RWPE2 (cell line): ENCODE measurements at regions not wholly inside any gene's neighbourhood (a gene's known extent, or its start where the extent isn't known, plus 50 kb on each side); places are given as distances from the start of the nearest gene placed in this dataset.

Experiments
- ATAC-seq: fragments of 200-7000 bp; cut with Tn5 transposase; 3 replicates; pipeline ENCODE4 v1.9.1; 2021; ENCODE audit warnings: low read depth
- DNase-seq: peaks from one replicate; pipeline ENCODE4 v3.0.0-alpha.2; 2020; ENCODE audit warnings: low spot score
- H3K27ac ChIP-seq: fragments of 450-650 bp; 2 replicates; pipeline ENCODE4 v1.5.1; 2017; ENCODE audit warnings: mild to moderate bottlenecking; ENCODE audit not compliant: poor library complexity, severe bottlenecking
- H3K27me3 ChIP-seq: fragments of 250-450 bp; sonication (Bioruptor Pico); 2 replicates; pipeline ENCODE4 v1.5.1; 2021; ENCODE audit warnings: mild to moderate bottlenecking, moderate library complexity; ENCODE audit not compliant: insufficient read depth, poor library complexity, severe bottlenecking
- H3K36me3 ChIP-seq: fragments of 250-450 bp; sonication (Bioruptor Pico); 2 replicates; pipeline ENCODE4 v1.5.1; 2020; ENCODE audit warnings: low read depth, mild to moderate bottlenecking, moderate library complexity
- H3K4me1 ChIP-seq: fragments of 250-450 bp; sonication (Bioruptor Pico); 2 replicates; pipeline ENCODE4 v1.5.1; 2021; ENCODE audit warnings: mild to moderate bottlenecking, moderate library complexity; ENCODE audit not compliant: insufficient read depth, poor library complexity, severe bottlenecking
- H3K4me3 ChIP-seq: fragments of 250-450 bp; sonication (Bioruptor Pico); 2 replicates; pipeline ENCODE4 v1.5.1; 2021; ENCODE audit warnings: mild to moderate bottlenecking, moderate library complexity; ENCODE audit not compliant: severe bottlenecking
- H3K9me3 ChIP-seq: fragments of 250-450 bp; sonication (Bioruptor Pico); 2 replicates; pipeline ENCODE4 v1.5.1; 2021; ENCODE audit warnings: mild to moderate bottlenecking, moderate library complexity; ENCODE audit not compliant: severe bottlenecking
- TF ChIP-seq, protein P1 (sequence below): fragments of 450-650 bp; IDR thresholded peaks from one replicate; pipeline ENCODE4 v1.5.1; 2017; ENCODE audit warnings: mild to moderate bottlenecking, moderate library complexity; ENCODE audit not compliant: poor library complexity, severe bottlenecking

DNA sequence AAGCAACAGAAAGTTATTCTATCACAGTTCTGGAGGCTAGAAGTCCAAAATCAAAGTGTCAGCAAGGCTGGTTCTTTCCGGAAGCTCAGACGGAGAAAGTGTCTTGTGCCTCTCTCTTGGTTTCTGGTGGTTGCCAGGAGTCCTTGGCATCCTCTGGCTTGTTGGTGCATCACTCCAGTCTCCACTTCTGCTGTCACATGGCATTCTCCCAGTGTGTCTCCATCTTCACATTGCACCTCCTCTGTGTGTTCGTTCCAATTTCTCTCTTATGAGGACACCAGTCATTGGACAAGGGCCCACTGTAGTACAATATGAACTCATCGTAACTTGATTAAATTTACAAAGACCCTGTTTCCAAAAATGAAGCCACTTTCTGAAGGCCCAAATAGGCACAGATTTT is 175.4 kb upstream of the ATP5MC3 start:
- no peaks in the 10 kb centered on the region for H3K4me1 ChIP-seq
- H3K4me3 ChIP-seq, result no peak overlapping the region
- ATAC-seq (no peak), DNase-seq (no peak)
- H3K36me3 ChIP-seq, result no peaks in the 10 kb centered on the region
- H3K9me3 ChIP-seq, result no peaks in the 10 kb centered on the region
- TF ChIP-seq, protein P1, sequence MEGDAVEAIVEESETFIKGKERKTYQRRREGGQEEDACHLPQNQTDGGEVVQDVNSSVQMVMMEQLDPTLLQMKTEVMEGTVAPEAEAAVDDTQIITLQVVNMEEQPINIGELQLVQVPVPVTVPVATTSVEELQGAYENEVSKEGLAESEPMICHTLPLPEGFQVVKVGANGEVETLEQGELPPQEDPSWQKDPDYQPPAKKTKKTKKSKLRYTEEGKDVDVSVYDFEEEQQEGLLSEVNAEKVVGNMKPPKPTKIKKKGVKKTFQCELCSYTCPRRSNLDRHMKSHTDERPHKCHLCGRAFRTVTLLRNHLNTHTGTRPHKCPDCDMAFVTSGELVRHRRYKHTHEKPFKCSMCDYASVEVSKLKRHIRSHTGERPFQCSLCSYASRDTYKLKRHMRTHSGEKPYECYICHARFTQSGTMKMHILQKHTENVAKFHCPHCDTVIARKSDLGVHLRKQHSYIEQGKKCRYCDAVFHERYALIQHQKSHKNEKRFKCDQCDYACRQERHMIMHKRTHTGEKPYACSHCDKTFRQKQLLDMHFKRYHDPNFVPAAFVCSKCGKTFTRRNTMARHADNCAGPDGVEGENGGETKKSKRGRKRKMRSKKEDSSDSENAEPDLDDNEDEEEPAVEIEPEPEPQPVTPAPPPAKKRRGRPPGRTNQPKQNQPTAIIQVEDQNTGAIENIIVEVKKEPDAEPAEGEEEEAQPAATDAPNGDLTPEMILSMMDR, result no peak
- no peaks in the 10 kb centered on the region for H3K27me3 ChIP-seq
- no peak overlapping the region for H3K27ac ChIP-seq

GRCh38 chr2:175355246-175355645 is 173.7 kb upstream of the ATP5MC3 start:
- H3K36me3 ChIP-seq, result no peaks in the 10 kb centered on the region
- H3K9me3 ChIP-seq, result no peaks in the 10 kb centered on the region
- no peak for ATAC-seq
- H3K27me3 ChIP-seq, result peaks cover 3% of the 10 kb centered on the region
- no peak overlapping the region for H3K4me3 ChIP-seq
- H3K4me1 ChIP-seq, result no peaks in the 10 kb centered on the region
- DNase-seq, result no peak
- no peak overlapping the region for H3K27ac ChIP-seq
- TF ChIP-seq, protein P1, result no peak

- H3K27ac ChIP-seq, result no peak overlapping the region
- TF ChIP-seq, protein P1, result no peak
- H3K4me3 ChIP-seq, result no peak overlapping the region
- no peaks in the 10 kb centered on the region for H3K4me1 ChIP-seq
- H3K36me3 ChIP-seq, result no peaks in the 10 kb centered on the region
- H3K9me3 ChIP-seq, result no peaks in the 10 kb centered on the region
- no peak for ATAC-seq
- H3K27me3 ChIP-seq, result peaks cover 6% of the 10 kb centered on the region
- no peak for DNase-seq
These were observed 171.8 kb upstream of the ATP5MC3 start for GRCh38 chr2:175353275-175353674.

- no peak overlapping the region for H3K27ac ChIP-seq
- TF ChIP-seq, protein P1, result no peak
- peaks cover 6% of the 10 kb centered on the region for H3K27me3 ChIP-seq
- H3K9me3 ChIP-seq, result no peaks in the 10 kb centered on the region
- no peak overlapping the region for H3K4me3 ChIP-seq
- no peaks in the 10 kb centered on the region for H3K4me1 ChIP-seq
- H3K36me3 ChIP-seq, result no peaks in the 10 kb centered on the region
- ATAC-seq (no peak), DNase-seq (no peak)
These were observed 170.0 kb upstream of the ATP5MC3 start for GRCh38 chr2:175351512-175351911.

- Histone ChIP-seq H3K36me3 (no peaks in the 10 kb centered on the region), H3K9me3 (no peaks in the 10 kb centered on the region), H3K27me3 (peaks cover 6% of the 10 kb centered on the region), H3K4me3 (no peak overlapping the region), H3K27ac (no peak overlapping the region), H3K4me1 (no peaks in the 10 kb centered on the region)
- DNase-seq, result no peak
- no peak for ATAC-seq
- TF ChIP-seq, protein P1, result no peak
These were observed 168.6 kb upstream of the ATP5MC3 start for GRCh38 chr2:175350105-175350504.
